ENCODE measurements at regions not wholly inside any gene's neighbourhood (a gene's known extent, or its start where the extent isn't known, plus 50 kb on each side); places are given as distances from the start of the nearest gene placed in this dataset.
"Not testable (repeated sequence)": the region's sequence is repeated elsewhere in the genome, so short reads cannot be mapped to it uniquely, and the experiment has no call there.

DNA sequence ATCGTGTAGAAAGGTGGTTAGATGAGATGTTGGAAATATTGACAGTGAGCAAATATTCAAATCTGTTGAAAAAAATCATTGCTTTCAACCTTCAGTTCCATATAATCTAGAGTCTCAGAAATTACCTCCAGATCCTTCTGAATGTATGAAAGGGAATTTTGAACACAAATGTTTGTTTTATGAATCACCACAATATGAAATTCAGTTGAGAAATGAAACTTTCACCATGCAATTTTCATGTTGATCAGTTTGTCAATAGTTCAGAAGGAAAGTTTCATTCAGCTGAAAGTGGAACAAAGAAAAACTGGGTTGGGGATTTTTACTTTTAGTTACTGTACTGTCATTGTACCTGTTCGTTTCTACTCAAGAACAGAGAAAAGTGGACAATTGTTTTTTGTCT is 953.6 kb downstream of the SLC6A15 start:
- Histone ChIP-seq H3K36me3 (ENCODE audit: control insufficient read depth in 2 of 2, insufficient read depth in 2 of 2, low read length in 2 of 2) (no peaks in the 10 kb centered on the region), H3K4me3 (ENCODE audit: low read length in 2 of 2) (no peak overlapping the region), H3K27ac (ENCODE audit: low read length) (no peak overlapping the region), H3K9ac (ENCODE audit: low read length in 2 of 2) (no peak overlapping the region), H3K9me3 (ENCODE audit: control insufficient read depth in 2 of 2, low read length in 2 of 2) (no peaks in the 10 kb centered on the region), H3K27me3 (ENCODE audit: control insufficient read depth in 1 of 2, insufficient read depth in 2 of 2, low read length in 2 of 2) (no peaks in the 10 kb centered on the region), H3K4me1 (ENCODE audit: control insufficient read depth, insufficient read depth, low read length) (no peaks in the 10 kb centered on the region)

DNA sequence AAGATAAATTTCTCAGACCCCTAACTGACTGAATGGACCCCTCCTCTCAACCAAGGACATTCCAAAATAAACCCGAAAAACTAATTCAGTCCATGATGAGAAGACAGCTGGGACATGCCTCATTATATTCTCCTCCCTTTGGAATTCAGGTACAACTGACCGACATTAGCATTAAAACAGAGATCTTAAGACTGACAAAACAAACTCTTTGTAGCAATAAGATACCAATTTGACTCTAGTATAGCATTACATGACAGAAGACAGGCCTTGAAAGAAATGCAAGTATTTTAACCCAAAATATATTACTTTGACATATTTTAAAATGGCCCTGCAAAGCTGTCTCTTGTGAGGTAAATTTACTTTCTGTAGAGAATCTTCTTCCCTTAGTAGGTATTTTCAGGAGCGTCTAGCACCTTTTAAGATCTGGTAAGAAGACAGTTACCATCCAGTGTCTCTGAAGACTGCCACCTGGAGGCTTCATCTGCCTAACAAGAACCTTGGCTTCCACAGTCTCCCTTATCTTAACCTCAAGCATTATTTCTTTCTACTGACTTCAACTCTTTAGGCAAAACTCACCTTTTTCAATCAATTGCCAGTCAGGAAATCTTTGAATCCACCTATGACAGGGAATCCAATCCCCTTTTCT is 957.5 kb downstream of the SLC6A15 start:
- H3K27me3 ChIP-seq (ENCODE audit: control insufficient read depth in 1 of 2, insufficient read depth in 2 of 2, low read length in 2 of 2) = no peaks in the 10 kb centered on the region
- no peak overlapping the region for H3K4me3 ChIP-seq (ENCODE audit: low read length in 2 of 2)

DNA sequence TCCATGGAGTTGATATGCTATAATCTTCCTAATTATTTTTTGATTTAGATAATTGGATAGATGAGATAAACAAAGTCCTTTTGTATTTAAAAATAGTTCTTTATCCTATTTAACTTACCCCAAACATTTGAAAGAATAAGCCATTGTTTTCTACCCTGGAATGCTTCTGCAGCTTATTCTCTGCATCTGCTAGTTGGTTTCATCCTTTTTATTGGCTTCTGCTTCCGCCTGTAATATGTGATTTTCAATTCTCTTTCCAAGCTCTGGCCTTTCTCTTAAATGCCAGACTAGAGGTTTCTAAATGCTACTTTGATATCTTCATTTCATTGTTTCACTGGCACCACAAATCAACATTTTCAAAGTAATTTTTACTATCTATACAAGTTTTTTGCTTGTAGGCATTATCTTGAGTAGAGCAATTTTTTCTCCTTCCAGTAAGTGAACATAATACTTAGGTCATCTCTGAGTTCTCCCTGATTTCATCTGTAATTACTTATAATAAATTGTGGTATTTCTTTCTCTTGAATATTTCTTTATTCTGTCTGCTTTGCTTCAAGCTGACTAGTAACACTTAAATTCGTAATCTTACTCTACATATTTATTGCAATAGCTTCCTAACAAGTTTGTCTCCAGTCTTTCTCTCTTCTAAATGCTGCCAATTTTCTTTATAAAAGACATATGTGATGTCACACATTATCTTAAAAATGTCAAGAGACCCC is 958.4 kb downstream of the SLC6A15 start:
- Histone ChIP-seq H3K4me3 (ENCODE audit: low read length in 2 of 2) (no peak overlapping the region), H3K9me3 (ENCODE audit: control insufficient read depth in 2 of 2, low read length in 2 of 2) (peaks cover 0 to 4% of the 10 kb centered on the region in 2 donors), H3K27me3 (ENCODE audit: control insufficient read depth in 1 of 2, insufficient read depth in 2 of 2, low read length in 2 of 2) (no peaks in the 10 kb centered on the region), H3K36me3 (ENCODE audit: control insufficient read depth in 2 of 2, insufficient read depth in 2 of 2, low read length in 2 of 2) (no peaks in the 10 kb centered on the region), H3K4me1 (ENCODE audit: control insufficient read depth, insufficient read depth, low read length) (no peaks in the 10 kb centered on the region), H3K9ac (ENCODE audit: low read length in 2 of 2) (no peak overlapping the region), H3K27ac (ENCODE audit: low read length) (no peak overlapping the region)

More for the DNA sequence above, 957.5 kb downstream of the SLC6A15 start:
- Histone ChIP-seq H3K9me3 (ENCODE audit: control insufficient read depth in 2 of 2, low read length in 2 of 2) (peaks cover 0 to 4% of the 10 kb centered on the region in 2 donors), H3K9ac (ENCODE audit: low read length in 2 of 2) (no peak overlapping the region), H3K36me3 (ENCODE audit: control insufficient read depth in 2 of 2, insufficient read depth in 2 of 2, low read length in 2 of 2) (no peaks in the 10 kb centered on the region), H3K4me1 (ENCODE audit: control insufficient read depth, insufficient read depth, low read length) (no peaks in the 10 kb centered on the region), H3K27ac (ENCODE audit: low read length) (no peak overlapping the region)

- no peak overlapping the region for H3K9ac ChIP-seq (ENCODE audit: low read length in 2 of 2)
- no peaks in the 10 kb centered on the region for H3K27me3 ChIP-seq (ENCODE audit: control insufficient read depth in 1 of 2, insufficient read depth in 2 of 2, low read length in 2 of 2)
- peaks cover 0 to 2% of the 10 kb centered on the region in 2 donors for H3K9me3 ChIP-seq (ENCODE audit: control insufficient read depth in 2 of 2, low read length in 2 of 2)
- H3K27ac ChIP-seq (ENCODE audit: low read length) = no peak overlapping the region
- no peak overlapping the region for H3K4me3 ChIP-seq (ENCODE audit: low read length in 2 of 2)
- no peaks in the 10 kb centered on the region for H3K36me3 ChIP-seq (ENCODE audit: control insufficient read depth in 2 of 2, insufficient read depth in 2 of 2, low read length in 2 of 2)
- H3K4me1 ChIP-seq (ENCODE audit: control insufficient read depth, insufficient read depth, low read length) = no peaks in the 10 kb centered on the region
Measured at GRCh38 chr12:83945871-83946270, 966.7 kb downstream of the SLC6A15 start.

GRCh38 chr12:83939718-83940117 is 972.9 kb downstream of the SLC6A15 start:
- H3K9ac ChIP-seq (ENCODE audit: low read length in 2 of 2) = no peak overlapping the region
- H3K27me3 ChIP-seq (ENCODE audit: control insufficient read depth in 1 of 2, insufficient read depth in 2 of 2, low read length in 2 of 2) = no peaks in the 10 kb centered on the region
- no peaks in the 10 kb centered on the region for H3K9me3 ChIP-seq (ENCODE audit: control insufficient read depth in 2 of 2, low read length in 2 of 2)
- no peak overlapping the region for H3K27ac ChIP-seq (ENCODE audit: low read length)
- H3K4me1 ChIP-seq (ENCODE audit: control insufficient read depth, insufficient read depth, low read length) = no peaks in the 10 kb centered on the region
- H3K4me3 ChIP-seq (ENCODE audit: low read length in 2 of 2) = no peak overlapping the region
- no peaks in the 10 kb centered on the region for H3K36me3 ChIP-seq (ENCODE audit: control insufficient read depth in 2 of 2, insufficient read depth in 2 of 2, low read length in 2 of 2)

GRCh38 chr12:83933615-83934014 is 979.0 kb downstream of the SLC6A15 start:
- H3K9me3 ChIP-seq (ENCODE audit: control insufficient read depth in 2 of 2, low read length in 2 of 2) = no peaks in the 10 kb centered on the region
- no peak overlapping the region for H3K9ac ChIP-seq (ENCODE audit: low read length in 2 of 2)
- no peaks in the 10 kb centered on the region for H3K4me1 ChIP-seq (ENCODE audit: control insufficient read depth, insufficient read depth, low read length)
- no peaks in the 10 kb centered on the region for H3K27me3 ChIP-seq (ENCODE audit: control insufficient read depth in 1 of 2, insufficient read depth in 2 of 2, low read length in 2 of 2)
- no peak overlapping the region for H3K4me3 ChIP-seq (ENCODE audit: low read length in 2 of 2)
- H3K27ac ChIP-seq (ENCODE audit: low read length) = no peak overlapping the region
- no peaks in the 10 kb centered on the region for H3K36me3 ChIP-seq (ENCODE audit: control insufficient read depth in 2 of 2, insufficient read depth in 2 of 2, low read length in 2 of 2)

GRCh38 chr12:83932011-83932410 is 980.6 kb downstream of the SLC6A15 start:
- Histone ChIP-seq H3K36me3 (ENCODE audit: control insufficient read depth in 2 of 2, insufficient read depth in 2 of 2, low read length in 2 of 2) (no peaks in the 10 kb centered on the region), H3K27me3 (ENCODE audit: control insufficient read depth in 1 of 2, insufficient read depth in 2 of 2, low read length in 2 of 2) (no peaks in the 10 kb centered on the region), H3K4me1 (ENCODE audit: control insufficient read depth, insufficient read depth, low read length) (no peaks in the 10 kb centered on the region), H3K9me3 (ENCODE audit: control insufficient read depth in 2 of 2, low read length in 2 of 2) (no peaks in the 10 kb centered on the region), H3K27ac (ENCODE audit: low read length) (no peak overlapping the region), H3K4me3 (ENCODE audit: low read length in 2 of 2) (no peak overlapping the region), H3K9ac (ENCODE audit: low read length in 2 of 2) (no peak overlapping the region)

DNA sequence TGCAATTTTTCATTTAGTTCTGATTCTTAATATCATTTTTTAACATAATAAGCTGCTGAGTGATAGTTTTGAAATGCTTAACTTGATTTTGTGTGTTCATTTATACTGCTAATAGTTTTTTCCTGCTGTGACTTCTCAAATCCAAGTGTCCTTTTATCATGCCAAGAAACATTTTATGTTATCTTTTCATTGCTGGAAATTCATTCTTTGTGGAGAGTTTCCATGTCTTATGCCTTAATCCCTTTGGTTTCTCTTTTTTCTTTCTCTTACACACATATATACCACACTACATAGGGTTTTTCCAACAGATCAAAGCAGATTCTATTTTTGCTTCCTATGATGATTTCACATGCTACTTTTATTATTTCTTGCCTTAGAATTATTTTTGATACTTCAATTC is 981.1 kb downstream of the SLC6A15 start:
- H3K27me3 ChIP-seq (ENCODE audit: control insufficient read depth in 1 of 2, insufficient read depth in 2 of 2, low read length in 2 of 2) = no peaks in the 10 kb centered on the region
- no peak overlapping the region for H3K27ac ChIP-seq (ENCODE audit: low read length)
- no peak overlapping the region for H3K4me3 ChIP-seq (ENCODE audit: low read length in 2 of 2)
- no peaks in the 10 kb centered on the region for H3K4me1 ChIP-seq (ENCODE audit: control insufficient read depth, insufficient read depth, low read length)
- no peak overlapping the region for H3K9ac ChIP-seq (ENCODE audit: low read length in 2 of 2)
- H3K9me3 ChIP-seq (ENCODE audit: control insufficient read depth in 2 of 2, low read length in 2 of 2) = no peaks in the 10 kb centered on the region
- H3K36me3 ChIP-seq (ENCODE audit: control insufficient read depth in 2 of 2, insufficient read depth in 2 of 2, low read length in 2 of 2) = no peaks in the 10 kb centered on the region

DNA sequence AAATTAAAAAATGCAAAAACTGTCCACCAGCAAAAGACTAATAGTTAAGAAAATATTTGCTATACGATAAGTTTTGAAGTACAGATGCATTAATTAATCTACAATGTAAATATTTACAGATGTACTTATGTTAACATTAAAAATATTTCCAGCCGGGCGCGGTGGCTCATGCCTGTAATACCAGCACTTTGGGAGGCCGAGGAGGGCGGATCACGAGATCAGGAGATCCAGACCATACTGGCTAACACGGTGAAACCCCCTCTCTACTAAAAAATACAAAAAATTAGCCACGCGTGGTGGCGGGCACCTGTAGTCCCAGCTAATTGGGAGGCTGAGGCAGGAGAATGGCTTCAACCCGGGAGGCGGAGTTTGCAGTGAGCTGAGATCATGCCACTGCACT is 982.8 kb downstream of the SLC6A15 start:
- H3K9me3 ChIP-seq (ENCODE audit: control insufficient read depth in 2 of 2, low read length in 2 of 2) = not testable (repeated sequence)

DNA sequence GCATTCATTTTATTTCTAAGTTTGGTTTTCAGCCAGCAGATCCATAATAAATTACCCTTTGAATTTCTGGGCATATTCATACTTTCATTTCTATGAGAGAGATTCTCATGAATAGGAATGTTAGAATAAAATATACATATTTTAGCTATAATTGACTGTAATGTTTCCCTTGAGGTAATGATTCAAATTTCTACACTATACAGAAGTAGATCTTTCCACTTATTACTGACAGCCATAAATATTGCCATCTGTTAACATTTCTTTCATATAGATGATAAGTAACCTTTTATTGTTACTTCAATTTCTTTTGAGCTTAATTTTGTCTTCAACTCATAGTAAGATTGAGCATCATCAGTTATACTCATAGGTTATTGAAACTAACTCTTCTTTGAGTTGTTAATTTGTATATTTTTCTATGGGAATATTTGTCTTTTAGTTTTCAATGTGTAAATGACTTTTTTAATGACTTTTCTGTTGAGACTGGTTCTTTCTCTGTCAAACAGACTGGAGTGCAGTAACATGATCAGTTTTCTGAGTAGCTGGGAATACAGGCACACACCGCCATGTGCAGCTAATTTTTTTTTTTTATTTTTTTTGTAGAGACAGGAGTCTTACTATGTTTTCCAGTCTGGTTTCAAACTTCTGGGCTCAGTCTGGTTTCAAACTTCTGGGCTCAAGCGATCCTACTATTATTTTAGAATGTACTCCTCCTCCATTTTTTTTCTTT is 991.6 kb downstream of the SLC6A15 start:
- no peaks in the 10 kb centered on the region for H3K4me1 ChIP-seq (ENCODE audit: control insufficient read depth, insufficient read depth, low read length)
- H3K36me3 ChIP-seq (ENCODE audit: control insufficient read depth in 2 of 2, insufficient read depth in 2 of 2, low read length in 2 of 2) = no peaks in the 10 kb centered on the region
- H3K4me3 ChIP-seq (ENCODE audit: low read length in 2 of 2) = no peak overlapping the region
- no peak overlapping the region for H3K27ac ChIP-seq (ENCODE audit: low read length)
- no peaks in the 10 kb centered on the region for H3K9me3 ChIP-seq (ENCODE audit: control insufficient read depth in 2 of 2, low read length in 2 of 2)
- no peaks in the 10 kb centered on the region for H3K27me3 ChIP-seq (ENCODE audit: control insufficient read depth in 1 of 2, insufficient read depth in 2 of 2, low read length in 2 of 2)
- H3K9ac ChIP-seq (ENCODE audit: low read length in 2 of 2) = no peak overlapping the region

More for the DNA sequence above, 982.8 kb downstream of the SLC6A15 start:
- H3K4me1 ChIP-seq (ENCODE audit: control insufficient read depth, insufficient read depth, low read length); H3K27me3 ChIP-seq (ENCODE audit: control insufficient read depth in 1 of 2, insufficient read depth in 2 of 2, low read length in 2 of 2); H3K27ac ChIP-seq (ENCODE audit: low read length); H3K36me3 ChIP-seq (ENCODE audit: control insufficient read depth in 2 of 2, insufficient read depth in 2 of 2, low read length in 2 of 2); H3K9ac ChIP-seq (ENCODE audit: low read length in 2 of 2); H3K4me3 ChIP-seq (ENCODE audit: low read length in 2 of 2): not testable (repeated sequence)

DNA sequence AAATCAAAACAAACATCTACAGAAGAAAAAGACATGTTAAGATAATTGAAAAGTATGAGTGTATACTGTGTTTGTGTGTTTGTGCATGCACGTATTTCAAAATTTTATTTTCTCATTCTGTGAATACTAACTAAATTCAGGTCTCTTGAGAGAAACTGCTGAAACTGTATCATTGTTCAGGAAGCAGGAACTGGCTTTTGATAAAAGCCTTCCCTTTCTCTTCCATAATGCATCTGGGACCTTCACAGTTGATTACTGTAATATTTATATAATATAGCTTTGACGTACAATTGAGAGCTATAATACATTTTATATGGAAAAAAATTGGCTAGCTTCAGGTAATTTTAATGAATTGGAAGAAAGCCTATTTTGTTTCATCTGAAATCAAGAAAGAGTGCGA is 993.5 kb downstream of the SLC6A15 start:
- no peaks in the 10 kb centered on the region for H3K27me3 ChIP-seq (ENCODE audit: control insufficient read depth in 1 of 2, insufficient read depth in 2 of 2, low read length in 2 of 2)
- H3K9ac ChIP-seq (ENCODE audit: low read length in 2 of 2) = no peak overlapping the region
- no peak overlapping the region for H3K4me3 ChIP-seq (ENCODE audit: low read length in 2 of 2)
- no peak overlapping the region for H3K27ac ChIP-seq (ENCODE audit: low read length)
- no peaks in the 10 kb centered on the region for H3K9me3 ChIP-seq (ENCODE audit: control insufficient read depth in 2 of 2, low read length in 2 of 2)
- H3K36me3 ChIP-seq (ENCODE audit: control insufficient read depth in 2 of 2, insufficient read depth in 2 of 2, low read length in 2 of 2) = no peaks in the 10 kb centered on the region
- H3K4me1 ChIP-seq (ENCODE audit: control insufficient read depth, insufficient read depth, low read length) = no peaks in the 10 kb centered on the region

All from stomach smooth muscle (tissue), 2 donors.